Natural killer cell (primary cell): ENCODE measurements at regions not wholly inside any gene's neighbourhood (a gene's known extent, or its start where the extent isn't known, plus 50 kb on each side); places are given as distances from the start of the nearest gene placed in this dataset.

Experiments
- ATAC-seq, 3 donors: fragments of 150-1000 bp in 2 of 3; fragments of 200-7000 bp in 1 of 3; cut with Tn5 transposase; 1 replicate in 1 of 3; 2 replicates in 2 of 3; pipeline ENCODE4 v1.10.0; 2021; ENCODE audit warnings: mild to moderate bottlenecking in 2 of 3, moderate library complexity in 2 of 3
- DNase-seq, 2 donors: peaks; one replicate each; pipeline versions ENCODE4 v3.0.0 to v3.0.0-alpha.2; 2013 to 2021; ENCODE audit warnings: mixed read lengths in 1 of 2
- H3K27ac ChIP-seq: one replicate; pipeline ENCODE4 v1.5.1; 2013; ENCODE audit warnings: mild to moderate bottlenecking, low read length
- H3K27me3 ChIP-seq: one replicate; pipeline ENCODE4 v1.6.1; 2013; ENCODE audit warnings: low read length; ENCODE audit not compliant: control insufficient read depth, insufficient read depth
- H3K36me3 ChIP-seq: one replicate; pipeline ENCODE4 v1.6.1; 2013; ENCODE audit warnings: low read length; ENCODE audit not compliant: control insufficient read depth, insufficient read depth
- H3K4me1 ChIP-seq: one replicate; pipeline ENCODE4 v1.6.1; 2013; ENCODE audit warnings: low read length; ENCODE audit not compliant: control insufficient read depth, insufficient read depth
- H3K4me3 ChIP-seq: one replicate; pipeline ENCODE4 v1.5.1; 2013; ENCODE audit warnings: low read length
- H3K9me3 ChIP-seq: one replicate; pipeline ENCODE4 v1.6.1; 2013; ENCODE audit warnings: low read length; ENCODE audit not compliant: control insufficient read depth, insufficient read depth
- H3K27ac Mint-ChIP-seq, 2 donors: one replicate each; pipeline ENCODE4 v1.8.0; 2022; ENCODE audit warnings: mild to moderate bottlenecking in 2 of 2, mixed read lengths in 2 of 2, moderate library complexity in 1 of 2
- H3K27me3 Mint-ChIP-seq, 2 donors: one replicate each; pipeline ENCODE4 v1.8.0; 2022; ENCODE audit warnings: low read depth in 2 of 2, mixed read lengths in 2 of 2
- H3K36me3 Mint-ChIP-seq: one replicate; pipeline ENCODE4 v1.8.0; 2022; ENCODE audit warnings: mixed read lengths
- H3K4me1 Mint-ChIP-seq, 2 donors: one replicate each; pipeline ENCODE4 v1.8.0; 2022; ENCODE audit warnings: mixed read lengths in 2 of 2
- H3K4me3 Mint-ChIP-seq: one replicate; pipeline ENCODE4 v1.8.0; 2022; ENCODE audit warnings: mild to moderate bottlenecking, moderate library complexity, mixed read lengths
- H3K9me3 Mint-ChIP-seq, 2 donors: one replicate each; pipeline ENCODE4 v1.8.0; 2022; ENCODE audit warnings: mixed read lengths in 2 of 2
- CTCF ChIP-seq: fragments of 200-600 bp; IDR thresholded peaks from one replicate; pipeline ENCODE4 v1.8.0; 2022; ENCODE audit warnings: antibody characterized with exemption
- WGBS: methylation state at CpG from one replicate; pipeline ENCODE4 v1.1.7; 2013; ENCODE audit warnings: missing lambda C conversion rate; ENCODE audit not compliant: insufficient coverage; 5-methylcytosine and 5-hydroxymethylcytosine counted together
- intact Hi-C: fragments of 100-400 bp; cut with micrococcal nuclease; formaldehyde crosslinking; loops from one replicate; pipeline ENCODE4 v1.14.2; 2022

- Mint-ChIP-seq H3K9me3 (no peaks in the 10 kb centered on the region), H3K27ac (peak overlapping the region in 1 of 2 donors; percentile 58), H3K4me1 (peaks cover 7 to 9% of the 10 kb centered on the region in 2 donors), H3K27me3 (peaks cover 0 to 6% of the 10 kb centered on the region in 2 donors), H3K36me3 (peaks cover 8% of the 10 kb centered on the region), H3K4me3 (no peak overlapping the region)
- DNase-seq (peak; percentile 8 to 16), ATAC-seq (peak; percentile 85 to 99 (median 99))
- 47% methylated on average over 4 of the region's 4 CpGs for WGBS
- intact Hi-C loops = no loop called here
- TF ChIP-seq CTCF = no peak
- H3K9me3 ChIP-seq = no peaks in the 10 kb centered on the region
- peaks cover 6% of the 10 kb centered on the region for H3K4me1 ChIP-seq
- H3K27ac ChIP-seq = no peak overlapping the region
- H3K4me3 ChIP-seq = no peak overlapping the region
- H3K27me3 ChIP-seq = no peaks in the 10 kb centered on the region
- H3K36me3 ChIP-seq = no peaks in the 10 kb centered on the region
Measured at GRCh38 chr2:147356157-147356556, 488.7 kb upstream of the ACVR2A start.

GRCh38 chr2:147355706-147356105 lies 489.1 kb upstream of the ACVR2A start:
- Mint-ChIP-seq H3K36me3 (peaks cover 8% of the 10 kb centered on the region), H3K4me1 (peaks cover 7 to 9% of the 10 kb centered on the region in 2 donors), H3K4me3 (no peak overlapping the region), H3K9me3 (no peaks in the 10 kb centered on the region), H3K27ac (peak overlapping the region in 1 of 2 donors; percentile 58), H3K27me3 (peaks cover 0 to 6% of the 10 kb centered on the region in 2 donors)
- Histone ChIP-seq H3K4me1 (peaks cover 6% of the 10 kb centered on the region), H3K4me3 (no peak overlapping the region), H3K27ac (no peak overlapping the region), H3K9me3 (no peaks in the 10 kb centered on the region), H3K36me3 (no peaks in the 10 kb centered on the region), H3K27me3 (no peaks in the 10 kb centered on the region)
- DNase-seq (no peak), ATAC-seq (peak in 2 of 3 donors; percentile 7 to 16)
- intact Hi-C loops = no loop called here
- TF ChIP-seq CTCF = no peak
- WGBS = 96% methylated on average over 4 of the region's 4 CpGs

GRCh38 chr2:147353072-147353381 lies 491.8 kb upstream of the ACVR2A start:
- no peaks in the 10 kb centered on the region for H3K9me3 ChIP-seq
- no peak for TF ChIP-seq CTCF
- no peaks in the 10 kb centered on the region for H3K36me3 ChIP-seq
- Mint-ChIP-seq H3K27me3 (peaks cover 0 to 10% of the 10 kb centered on the region in 2 donors), H3K27ac (no peak overlapping the region), H3K4me1 (peaks cover 7 to 9% of the 10 kb centered on the region in 2 donors), H3K4me3 (no peak overlapping the region), H3K9me3 (no peaks in the 10 kb centered on the region), H3K36me3 (peaks cover 6% of the 10 kb centered on the region)
- ATAC-seq = no peak
- DNase-seq = no peak
- no peak overlapping the region for H3K27ac ChIP-seq
- intact Hi-C loops = no loop called here
- no peaks in the 10 kb centered on the region for H3K27me3 ChIP-seq
- H3K4me1 ChIP-seq = peaks cover 6% of the 10 kb centered on the region
- no peak overlapping the region for H3K4me3 ChIP-seq

- H3K27ac Mint-ChIP-seq = no peak overlapping the region
- intact Hi-C loops = no loop called here
- TF ChIP-seq CTCF = no peak
- 79% methylated on average over 7 of the region's 8 CpGs for WGBS
- H3K9me3 ChIP-seq = no peaks in the 10 kb centered on the region
- no peak for DNase-seq
- ATAC-seq = no peak
- no peaks in the 10 kb centered on the region for H3K9me3 Mint-ChIP-seq
- no peak overlapping the region for H3K27ac ChIP-seq
- H3K4me3 Mint-ChIP-seq = no peak overlapping the region
- peaks cover 7 to 9% of the 10 kb centered on the region in 2 donors for H3K4me1 Mint-ChIP-seq
- peaks cover under 1% of the 10 kb centered on the region for H3K36me3 Mint-ChIP-seq
- no peaks in the 10 kb centered on the region for H3K27me3 ChIP-seq
- H3K27me3 Mint-ChIP-seq = peaks cover 0 to 4% of the 10 kb centered on the region in 2 donors
- H3K4me3 ChIP-seq = no peak overlapping the region
- H3K36me3 ChIP-seq = no peaks in the 10 kb centered on the region
- peaks cover 6% of the 10 kb centered on the region for H3K4me1 ChIP-seq
Measured at GRCh38 chr2:147352264-147353071, 492.4 kb upstream of the ACVR2A start.
